ENCODE measurements at regions not wholly inside any gene's neighbourhood (a gene's known extent, or its start where the extent isn't known, plus 50 kb on each side); places are given as distances from the start of the nearest gene placed in this dataset.

DNA sequence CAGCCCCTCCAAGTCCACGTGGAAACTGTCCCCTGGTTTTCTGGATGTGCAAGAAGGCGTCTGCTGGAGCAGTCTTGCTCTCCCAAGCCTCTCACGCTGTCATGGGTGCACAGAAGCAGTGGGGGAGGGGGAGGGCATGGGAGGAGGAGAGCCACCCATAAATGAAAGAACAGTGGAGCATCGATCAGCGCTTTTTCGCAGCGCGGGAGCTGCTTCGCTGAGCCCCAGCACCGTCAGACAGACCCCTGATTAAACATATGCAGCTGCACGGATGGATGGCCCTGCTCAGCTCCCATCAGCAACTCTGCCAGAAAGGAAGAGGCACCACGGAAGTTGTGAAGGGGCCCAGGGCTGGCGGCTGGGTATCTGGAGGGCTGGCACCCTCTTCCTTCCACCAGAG lies 264.9 kb downstream of the UQCRFS1 start:
- no peak for TF ChIP-seq BHLHE40 (IDR thresholded peaks at IDR 0.05; ENCODE audit: borderline replicate concordance)
- TF ChIP-seq NFRKB (IDR thresholded peaks at IDR 0.05): no peak
- no peak for TF ChIP-seq ARNT (IDR thresholded peaks at IDR 0.05)
- TF ChIP-seq FOXA1 (IDR thresholded peaks at IDR 0.05): no peak
- TF ChIP-seq FOXM1 (IDR thresholded peaks at IDR 0.05; ENCODE audit: borderline replicate concordance): no peak
